Stimulated activated CD4-positive, alpha-beta T cell treated with anti-CD3 and anti-CD28 coated beads, Interleukin-4, amount 100 ng/mL, for 48 hours (primary cell): ENCODE measurements at regions not wholly inside any gene's neighbourhood (a gene's known extent, or its start where the extent isn't known, plus 50 kb on each side); places are given as distances from the start of the nearest gene placed in this dataset.

Source experiments
- DNase-seq, 2 donors: peaks; one replicate each; pipeline ENCODE4 v3.0.0-alpha.2; 2020; ENCODE audit warnings: low read depth in 2 of 2

- DNase-seq: no peak
Measured at GRCh38 chr12:128190614-128191013, 76.4 kb upstream of the TMEM132C start.

- no peak for DNase-seq
Measured at GRCh38 chr12:128191380-128191779, 75.6 kb upstream of the TMEM132C start.

GRCh38 chr12:128204711-128205110 lies 62.3 kb upstream of the TMEM132C start:
- DNase-seq: no peak

GRCh38 chr12:128205145-128205544 lies 61.8 kb upstream of the TMEM132C start:
- DNase-seq: no peak

GRCh38 chr12:128205758-128206157 lies 61.2 kb upstream of the TMEM132C start:
- DNase-seq: no peak
